ENCODE measurements at regions not wholly inside any gene's neighbourhood (a gene's known extent, or its start where the extent isn't known, plus 50 kb on each side); places are given as distances from the start of the nearest gene placed in this dataset.

GRCh38 chr6:170113141-170113540, 177.7 kb downstream of the DLL1 start:
- Histone ChIP-seq H2AFZ (ENCODE audit: low read depth, low read length) (no peak overlapping the region), H3K27ac (ENCODE audit: low read depth, low read length) (no peak overlapping the region), H3K27me3 (ENCODE audit: insufficient read depth, low read length) (no peaks in the 10 kb centered on the region), H3K4me3 (ENCODE audit: insufficient read depth, low read depth, low read length) (no peak overlapping the region), H4K20me1 (ENCODE audit: insufficient read depth, low read length) (no peaks in the 10 kb centered on the region), H3K4me2 (ENCODE audit: low read length) (no peak overlapping the region), H3K9me3 (ENCODE audit: insufficient read depth, low read depth, low read length) (peaks cover 3% of the 10 kb centered on the region), H3K9ac (ENCODE audit: low read length) (no peak overlapping the region), H3K36me3 (ENCODE audit: insufficient read depth, low read length) (no peaks in the 10 kb centered on the region), H3K79me2 (ENCODE audit: insufficient read depth, low read length) (no peaks in the 10 kb centered on the region), H3K4me1 (ENCODE audit: insufficient read depth, low read length) (no peaks in the 10 kb centered on the region)
- peaks cover 32% of the 10 kb centered on the region for H3K27me3 Mint-ChIP-seq (ENCODE audit: low read depth, unreplicated experiment)
- no peak for TF ChIP-seq CTCF (IDR thresholded peaks at IDR 0.05; ENCODE audit: insufficient read depth, low read depth, low read length)
- no peak for TF ChIP-seq EZH2 (IDR thresholded peaks at IDR 0.05; ENCODE audit: insufficient read depth, low read length)
- no peaks in the 10 kb centered on the region for H3K36me3 Mint-ChIP-seq (ENCODE audit: low read depth, unreplicated experiment)
- H3K27ac Mint-ChIP-seq (ENCODE audit: unreplicated experiment), result no peak overlapping the region
- FAIRE-seq, result no peak
- peaks cover 4% of the 10 kb centered on the region for H3K9me3 Mint-ChIP-seq (ENCODE audit: unreplicated experiment)
- DNase-seq (ENCODE audit: low read depth), result no peak
- H3K4me1 Mint-ChIP-seq (ENCODE audit: low read depth, unreplicated experiment), result no peaks in the 10 kb centered on the region
- no peak overlapping the region for H3K4me3 Mint-ChIP-seq (ENCODE audit: unreplicated experiment)

DNA sequence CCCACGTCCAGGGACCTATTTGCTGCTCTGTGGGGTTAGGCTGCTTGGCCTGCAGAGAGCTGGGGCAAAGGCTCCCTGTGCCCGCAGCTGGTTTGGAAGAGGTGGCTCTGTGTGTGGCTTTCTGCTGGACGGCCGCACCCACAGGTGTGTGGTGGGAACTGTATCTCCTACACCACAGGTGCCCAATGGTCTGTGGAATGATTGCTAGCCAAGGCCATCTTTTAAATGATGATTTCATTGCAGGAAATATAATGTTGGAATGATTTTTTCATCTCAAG, 178.4 kb downstream of the DLL1 start:
- H3K27ac Mint-ChIP-seq (ENCODE audit: unreplicated experiment), result no peak overlapping the region
- Histone ChIP-seq H3K9me3 (ENCODE audit: insufficient read depth, low read depth, low read length) (peaks cover 3% of the 10 kb centered on the region), H3K4me1 (ENCODE audit: insufficient read depth, low read length) (no peaks in the 10 kb centered on the region), H3K36me3 (ENCODE audit: insufficient read depth, low read length) (no peaks in the 10 kb centered on the region), H3K4me2 (ENCODE audit: low read length) (no peak overlapping the region), H3K4me3 (ENCODE audit: insufficient read depth, low read depth, low read length) (no peak overlapping the region), H3K27me3 (ENCODE audit: insufficient read depth, low read length) (no peaks in the 10 kb centered on the region), H3K27ac (ENCODE audit: low read depth, low read length) (no peak overlapping the region), H3K79me2 (ENCODE audit: insufficient read depth, low read length) (no peaks in the 10 kb centered on the region), H3K9ac (ENCODE audit: low read length) (no peak overlapping the region), H2AFZ (ENCODE audit: low read depth, low read length) (no peak overlapping the region), H4K20me1 (ENCODE audit: insufficient read depth, low read length) (no peaks in the 10 kb centered on the region)
- DNase-seq (ENCODE audit: low read depth) (no peak), FAIRE-seq (no peak)
- H3K27me3 Mint-ChIP-seq (ENCODE audit: low read depth, unreplicated experiment), result peaks cover 32% of the 10 kb centered on the region
- H3K4me3 Mint-ChIP-seq (ENCODE audit: unreplicated experiment), result no peak overlapping the region
- TF ChIP-seq EZH2 (IDR thresholded peaks at IDR 0.05; ENCODE audit: insufficient read depth, low read length), result no peak
- TF ChIP-seq CTCF (IDR thresholded peaks at IDR 0.05; ENCODE audit: insufficient read depth, low read depth, low read length), result no peak
- H3K9me3 Mint-ChIP-seq (ENCODE audit: unreplicated experiment), result peaks cover 4% of the 10 kb centered on the region
- no peaks in the 10 kb centered on the region for H3K4me1 Mint-ChIP-seq (ENCODE audit: low read depth, unreplicated experiment)
- no peaks in the 10 kb centered on the region for H3K36me3 Mint-ChIP-seq (ENCODE audit: low read depth, unreplicated experiment)

DNA sequence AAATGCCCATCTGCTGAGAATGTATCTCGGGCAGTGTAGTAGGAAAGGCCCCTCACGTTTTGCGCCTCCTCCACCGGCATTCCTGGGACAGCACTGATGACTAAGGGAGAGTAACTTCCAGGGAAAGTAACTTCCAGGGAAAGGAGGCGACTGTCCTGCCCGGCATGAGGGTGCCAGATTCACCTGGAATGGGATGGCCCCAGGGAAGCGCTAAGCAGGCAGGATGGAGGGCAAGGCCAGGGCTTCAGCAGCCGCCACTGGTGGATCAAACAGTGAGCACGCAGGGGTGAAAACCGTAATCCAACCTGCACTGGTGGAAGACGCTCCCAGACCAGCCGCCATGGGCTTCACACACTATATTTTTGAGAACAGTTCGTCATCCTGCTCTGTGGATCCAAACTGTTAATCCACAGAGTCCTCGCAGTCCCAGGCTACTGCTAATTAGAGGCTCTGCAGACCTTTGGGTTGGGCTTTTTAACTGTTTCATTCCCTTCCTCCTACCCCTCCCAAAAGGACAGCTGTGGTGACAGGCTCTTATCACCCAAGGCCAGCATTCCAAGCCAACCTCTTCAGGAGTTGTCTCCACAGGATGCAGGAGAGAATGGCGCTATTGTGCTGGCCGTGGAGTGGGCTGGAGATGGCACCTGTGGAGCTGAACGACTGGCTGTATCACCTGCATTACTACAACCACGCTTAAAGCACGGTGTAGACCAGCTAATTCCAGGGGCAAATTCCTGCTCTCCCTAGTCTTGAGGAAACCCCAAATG, 178.9 kb downstream of the DLL1 start:
- no peak for DNase-seq (ENCODE audit: low read depth)
- Mint-ChIP-seq H3K9me3 (ENCODE audit: unreplicated experiment) (peaks cover 4% of the 10 kb centered on the region), H3K27ac (ENCODE audit: unreplicated experiment) (no peak overlapping the region), H3K27me3 (ENCODE audit: low read depth, unreplicated experiment) (peaks cover 37% of the 10 kb centered on the region), H3K36me3 (ENCODE audit: low read depth, unreplicated experiment) (no peaks in the 10 kb centered on the region), H3K4me3 (ENCODE audit: unreplicated experiment) (no peak overlapping the region), H3K4me1 (ENCODE audit: low read depth, unreplicated experiment) (no peaks in the 10 kb centered on the region)
- H3K79me2 ChIP-seq (ENCODE audit: insufficient read depth, low read length), result no peaks in the 10 kb centered on the region
- H3K27ac ChIP-seq (ENCODE audit: low read depth, low read length), result no peak overlapping the region
- H3K4me1 ChIP-seq (ENCODE audit: insufficient read depth, low read length), result no peaks in the 10 kb centered on the region
- TF ChIP-seq EZH2 (IDR thresholded peaks at IDR 0.05; ENCODE audit: insufficient read depth, low read length) (no peak), CTCF (IDR thresholded peaks at IDR 0.05; ENCODE audit: insufficient read depth, low read depth, low read length) (no peak)
- no peak for FAIRE-seq
- no peak overlapping the region for H3K4me2 ChIP-seq (ENCODE audit: low read length)
- H3K27me3 ChIP-seq (ENCODE audit: insufficient read depth, low read length), result no peaks in the 10 kb centered on the region
- H3K9me3 ChIP-seq (ENCODE audit: insufficient read depth, low read depth, low read length), result peaks cover 3% of the 10 kb centered on the region
- H2AFZ ChIP-seq (ENCODE audit: low read depth, low read length), result no peak overlapping the region
- no peaks in the 10 kb centered on the region for H4K20me1 ChIP-seq (ENCODE audit: insufficient read depth, low read length)
- H3K36me3 ChIP-seq (ENCODE audit: insufficient read depth, low read length), result no peaks in the 10 kb centered on the region
- H3K9ac ChIP-seq (ENCODE audit: low read length), result no peak overlapping the region
- no peak overlapping the region for H3K4me3 ChIP-seq (ENCODE audit: insufficient read depth, low read depth, low read length)

Measured in astrocyte (in vitro differentiated cells and primary cell).